ENCODE measurements at regions not wholly inside any gene's neighbourhood (a gene's known extent, or its start where the extent isn't known, plus 50 kb on each side); places are given as distances from the start of the nearest gene placed in this dataset.
A peak's percentile ranks its signal among the peaks of the same experiment; 100 is the strongest.

DNA sequence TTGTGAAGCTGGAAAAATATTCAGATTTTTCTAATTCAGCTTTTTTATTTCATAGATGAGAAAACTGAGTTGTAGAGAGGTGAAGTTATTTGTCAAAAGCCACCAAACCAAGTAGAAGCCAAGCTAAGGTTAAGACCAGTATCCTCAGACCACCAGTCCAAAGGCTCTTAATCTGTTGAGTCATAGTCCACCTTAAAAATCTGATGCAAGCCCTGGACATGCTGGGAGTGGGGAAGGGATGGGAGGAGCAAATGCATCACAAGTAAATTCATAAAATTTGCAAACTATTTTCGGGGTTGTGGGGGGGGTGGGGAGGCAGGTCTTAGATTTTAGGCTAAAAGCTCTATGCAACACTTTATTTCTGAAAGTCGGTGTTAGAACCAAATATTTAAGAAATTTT is 307.7 kb upstream of the SEMA6D start:
- ChIA-PET CTCF (no interaction called here), POLR2A (ENCODE audit: unreplicated experiment) (no interaction called here)
- no peak overlapping the region for H3K4ac ChIP-seq (ENCODE audit: low read depth, low read length)
- H4K8ac ChIP-seq (ENCODE audit: low read depth in 2 of 2, low read length in 2 of 2): peak overlapping the region; percentile 33 to 52; a peak in 2 of 4 replicates
- peak overlapping the region; percentile 38; the same call in 1 of the 2 replicates for H2BK120ac ChIP-seq (ENCODE audit: low read depth, low read length)
- H3K36me3 ChIP-seq (ENCODE audit: control insufficient read depth, insufficient read depth, low read length): no peaks in the 10 kb centered on the region
- H3K4me1 ChIP-seq (ENCODE audit: control insufficient read depth, insufficient read depth, low read length): peaks cover 10% of the 10 kb centered on the region
- no peak overlapping the region for H4K91ac ChIP-seq (ENCODE audit: insufficient read depth, low read depth, low read length)
- dilution Hi-C loops (cut with HindIII; ENCODE audit: low sequenced_read_pairs, unreplicated experiment) (no loop called here), intact Hi-C loops (cut with micrococcal nuclease) (loop anchor here (1.0 kb wide), 1 partner anchor 15 kb away; no protein-coding TSS in a partner anchor), in situ Hi-C loops (cut with MboI; ENCODE audit: low sequenced_read_pairs) (no loop called here)
- ATAC-seq (ENCODE audit: low read depth) (no peak), DNase-seq (peak; percentile 58)
- TF ChIP-seq CEBPB (IDR thresholded peaks at IDR 0.05; ENCODE audit: low read depth, low read length) (peak; percentile 79), MAZ (IDR thresholded peaks at IDR 0.05; ENCODE audit: borderline replicate concordance, low read depth, low read length) (no peak)
- no peak overlapping the region for H2AK5ac ChIP-seq (ENCODE audit: low read depth, low read length)
- H2AFZ ChIP-seq (replicated peaks; ENCODE audit: low read length, poor library complexity): no peak overlapping the region
- H3K9ac ChIP-seq (ENCODE audit: low read depth, low read length): no peak overlapping the region
- H3K4me2 ChIP-seq (ENCODE audit: low read depth, low read length): no peak overlapping the region
- no peaks in the 10 kb centered on the region; the same call in 1 of the 2 replicates for H3K27me3 ChIP-seq (ENCODE audit: control insufficient read depth, insufficient read depth, low read length)
- no peak overlapping the region for H2BK5ac ChIP-seq (ENCODE audit: low read depth, low read length, poor library complexity, severe bottlenecking)
- H2BK20ac ChIP-seq (ENCODE audit: low read depth, low read length): no peak overlapping the region
- WGBS, 2 experiments (ENCODE audit: extremely low coverage in 2 of 2, insufficient read length in 1 of 2): no CpG with 5 or more reads among the region's 2 CpGs
- H3K18ac ChIP-seq (ENCODE audit: low read depth, low read length): no peak overlapping the region; the same call in 1 of the 2 replicates
- no peaks in the 10 kb centered on the region for H3K9me1 ChIP-seq (ENCODE audit: insufficient read depth, low read length)
- H3K79me1 ChIP-seq (ENCODE audit: low read depth in 1 of 2, low read length in 2 of 2): no peaks in the 10 kb centered on the region
- H3K23ac ChIP-seq (ENCODE audit: low read depth, low read length): 0 out of 2 replicates have a peak overlapping the region, but pooled peaks have one; percentile 48
- no TSS peak for BruUV-seq (replicated peaks)
- no peak overlapping the region for H3K4me3 ChIP-seq (ENCODE audit: insufficient read depth, low read depth, low read length)
- H3K14ac ChIP-seq (replicated peaks; ENCODE audit: low read depth, low read length): 0 out of 2 replicates have a peak overlapping the region, but pooled peaks have one; percentile 27
- H2BK15ac ChIP-seq (ENCODE audit: low read depth, low read length): peak overlapping the region; percentile 21; the same call in 1 of the 3 replicates
- H3K27ac ChIP-seq (ENCODE audit: insufficient read depth, low read length): no peak overlapping the region
- H2AK9ac ChIP-seq (replicated peaks; ENCODE audit: low read depth, low read length, poor library complexity): no peak overlapping the region
- H4K20me1 ChIP-seq (ENCODE audit: insufficient read depth, low read length): no peaks in the 10 kb centered on the region
- H3K9me3 ChIP-seq (ENCODE audit: control insufficient read depth, insufficient read depth, low read length): no peaks in the 10 kb centered on the region
- no peak overlapping the region for H3K56ac ChIP-seq (ENCODE audit: extremely low read depth, insufficient read depth, low read length)
- H4K5ac ChIP-seq (ENCODE audit: low read depth, low read length): no peak overlapping the region

Measured in IMR-90 (cell line).